ENCODE measurements at regions not wholly inside any gene's neighbourhood (a gene's known extent, or its start where the extent isn't known, plus 50 kb on each side); places are given as distances from the start of the nearest gene placed in this dataset.

GRCh38 chr2:2805263-2805662, 474.2 kb upstream of the MYT1L start:
- Histone ChIP-seq H3K4me3 (ENCODE audit: insufficient read depth in 1 of 2, low read depth in 1 of 2, low read length in 2 of 2) (no peak overlapping the region), H3K4ac (ENCODE audit: low read depth in 1 of 2, low read length in 2 of 2) (no peak overlapping the region), H2BK120ac (ENCODE audit: low read depth, low read length) (no peak overlapping the region), H3K4me2 (ENCODE audit: low read length, poor library complexity, severe bottlenecking) (no peak overlapping the region), H3K4me1 (ENCODE audit: control insufficient read depth, insufficient read depth, low read depth, low read length) (no peaks in the 10 kb centered on the region), H2BK12ac (ENCODE audit: low read length in 2 of 2) (no peak overlapping the region), H3K23ac (ENCODE audit: low read length in 2 of 2) (no peak overlapping the region), H4K91ac (ENCODE audit: low read length) (no peak overlapping the region), H3K27me3 (ENCODE audit: control insufficient read depth in 1 of 2, insufficient read depth in 1 of 2, low read length in 2 of 2) (no peaks in the 10 kb centered on the region), H4K8ac (ENCODE audit: low read length) (no peak overlapping the region), H2AK5ac (ENCODE audit: low read length, severe bottlenecking) (no peak overlapping the region), H2BK15ac (ENCODE audit: low read depth, poor library complexity, severe bottlenecking) (no peak overlapping the region), H3K14ac (ENCODE audit: low read length in 2 of 2) (no peak overlapping the region), H3K36me3 (ENCODE audit: control insufficient read depth in 1 of 2, insufficient read depth in 2 of 2, low read depth in 1 of 2, low read length in 2 of 2) (no peaks in the 10 kb centered on the region), H3K9me3 (ENCODE audit: control insufficient read depth, low read length) (peaks cover 4% of the 10 kb centered on the region), H3K27ac (ENCODE audit: low read length, poor library complexity, severe bottlenecking) (no peak overlapping the region), H3K9ac (ENCODE audit: low read length) (no peak overlapping the region), H2BK5ac (ENCODE audit: low read depth, low read length, poor library complexity, severe bottlenecking) (no peak overlapping the region), H3K79me1 (replicated peaks; ENCODE audit: low read length, poor library complexity, severe bottlenecking) (no peaks in the 10 kb centered on the region), H3K18ac (ENCODE audit: low read depth in 1 of 2, low read length in 2 of 2) (no peak overlapping the region), H2AFZ (ENCODE audit: low read depth, low read length) (no peak overlapping the region)
- DNase-seq = no peak
- 84% methylated on average over 5 of the region's 5 CpGs for WGBS

- 96% methylated on average over 9 of the region's 15 CpGs for WGBS
These were observed 473.5 kb upstream of the MYT1L start for GRCh38 chr2:2804528-2804927.

GRCh38 chr2:2801458-2801857, 470.4 kb upstream of the MYT1L start:
- no peak overlapping the region for H2BK12ac ChIP-seq (ENCODE audit: low read length in 2 of 2)
- no peaks in the 10 kb centered on the region for H3K79me1 ChIP-seq (replicated peaks; ENCODE audit: low read length, poor library complexity, severe bottlenecking)
- H3K23ac ChIP-seq (ENCODE audit: low read length in 2 of 2) = no peak overlapping the region
- H3K4me2 ChIP-seq (ENCODE audit: low read length, poor library complexity, severe bottlenecking) = no peak overlapping the region
- no peak overlapping the region for H4K91ac ChIP-seq (ENCODE audit: low read length)
- no peak for DNase-seq
- H3K27me3 ChIP-seq (ENCODE audit: control insufficient read depth in 1 of 2, insufficient read depth in 1 of 2, low read length in 2 of 2) = no peaks in the 10 kb centered on the region
- no peaks in the 10 kb centered on the region for H3K36me3 ChIP-seq (ENCODE audit: control insufficient read depth in 1 of 2, insufficient read depth in 2 of 2, low read depth in 1 of 2, low read length in 2 of 2)
- H2AK5ac ChIP-seq (ENCODE audit: low read length, severe bottlenecking) = no peak overlapping the region
- H2AFZ ChIP-seq (ENCODE audit: low read depth, low read length) = no peak overlapping the region
- 84% methylated on average over 2 of the region's 3 CpGs for WGBS
- H3K4me1 ChIP-seq (ENCODE audit: control insufficient read depth, insufficient read depth, low read depth, low read length) = no peaks in the 10 kb centered on the region
- H4K8ac ChIP-seq (ENCODE audit: low read length) = no peak overlapping the region
- H2BK15ac ChIP-seq (ENCODE audit: low read depth, poor library complexity, severe bottlenecking) = no peak overlapping the region
- peaks cover 4% of the 10 kb centered on the region for H3K9me3 ChIP-seq (ENCODE audit: control insufficient read depth, low read length)
- no peak overlapping the region for H3K27ac ChIP-seq (ENCODE audit: low read length, poor library complexity, severe bottlenecking)
- H3K14ac ChIP-seq (ENCODE audit: low read length in 2 of 2) = no peak overlapping the region
- H3K4me3 ChIP-seq (ENCODE audit: insufficient read depth in 1 of 2, low read depth in 1 of 2, low read length in 2 of 2) = no peak overlapping the region
- H3K4ac ChIP-seq (ENCODE audit: low read depth in 1 of 2, low read length in 2 of 2) = no peak overlapping the region
- no peak overlapping the region for H2BK5ac ChIP-seq (ENCODE audit: low read depth, low read length, poor library complexity, severe bottlenecking)
- no peak overlapping the region for H2BK120ac ChIP-seq (ENCODE audit: low read depth, low read length)
- no peak overlapping the region for H3K18ac ChIP-seq (ENCODE audit: low read depth in 1 of 2, low read length in 2 of 2)
- H3K9ac ChIP-seq (ENCODE audit: low read length) = no peak overlapping the region

More at GRCh38 chr2:2804528-2804927, 473.5 kb upstream of the MYT1L start:
- Histone ChIP-seq H4K8ac (ENCODE audit: low read length) (no peak overlapping the region), H3K18ac (ENCODE audit: low read depth in 1 of 2, low read length in 2 of 2) (no peak overlapping the region), H3K14ac (ENCODE audit: low read length in 2 of 2) (no peak overlapping the region), H3K27me3 (ENCODE audit: control insufficient read depth in 1 of 2, insufficient read depth in 1 of 2, low read length in 2 of 2) (no peaks in the 10 kb centered on the region), H2BK120ac (ENCODE audit: low read depth, low read length) (no peak overlapping the region), H3K4me2 (ENCODE audit: low read length, poor library complexity, severe bottlenecking) (no peak overlapping the region), H2AK5ac (ENCODE audit: low read length, severe bottlenecking) (no peak overlapping the region), H2AFZ (ENCODE audit: low read depth, low read length) (no peak overlapping the region), H2BK5ac (ENCODE audit: low read depth, low read length, poor library complexity, severe bottlenecking) (no peak overlapping the region), H2BK15ac (ENCODE audit: low read depth, poor library complexity, severe bottlenecking) (no peak overlapping the region), H4K91ac (ENCODE audit: low read length) (no peak overlapping the region), H3K9me3 (ENCODE audit: control insufficient read depth, low read length) (peaks cover 4% of the 10 kb centered on the region), H3K4me1 (ENCODE audit: control insufficient read depth, insufficient read depth, low read depth, low read length) (no peaks in the 10 kb centered on the region), H3K9ac (ENCODE audit: low read length) (no peak overlapping the region), H3K23ac (ENCODE audit: low read length in 2 of 2) (no peak overlapping the region), H3K79me1 (replicated peaks; ENCODE audit: low read length, poor library complexity, severe bottlenecking) (no peaks in the 10 kb centered on the region), H3K4me3 (ENCODE audit: insufficient read depth in 1 of 2, low read depth in 1 of 2, low read length in 2 of 2) (no peak overlapping the region), H3K27ac (ENCODE audit: low read length, poor library complexity, severe bottlenecking) (no peak overlapping the region), H2BK12ac (ENCODE audit: low read length in 2 of 2) (no peak overlapping the region), H3K4ac (ENCODE audit: low read depth in 1 of 2, low read length in 2 of 2) (no peak overlapping the region), H3K36me3 (ENCODE audit: control insufficient read depth in 1 of 2, insufficient read depth in 2 of 2, low read depth in 1 of 2, low read length in 2 of 2) (no peaks in the 10 kb centered on the region)
- no peak for DNase-seq

GRCh38 chr2:2800697-2801096, 469.6 kb upstream of the MYT1L start:
- Histone ChIP-seq H2BK15ac (ENCODE audit: low read depth, poor library complexity, severe bottlenecking) (no peak overlapping the region), H3K9me3 (ENCODE audit: control insufficient read depth, low read length) (peaks cover 4% of the 10 kb centered on the region), H3K9ac (ENCODE audit: low read length) (no peak overlapping the region), H3K27me3 (ENCODE audit: control insufficient read depth in 1 of 2, insufficient read depth in 1 of 2, low read length in 2 of 2) (no peaks in the 10 kb centered on the region), H4K91ac (ENCODE audit: low read length) (no peak overlapping the region), H4K8ac (ENCODE audit: low read length) (no peak overlapping the region), H3K4me2 (ENCODE audit: low read length, poor library complexity, severe bottlenecking) (no peak overlapping the region), H3K4me1 (ENCODE audit: control insufficient read depth, insufficient read depth, low read depth, low read length) (no peaks in the 10 kb centered on the region), H2BK5ac (ENCODE audit: low read depth, low read length, poor library complexity, severe bottlenecking) (no peak overlapping the region), H3K4ac (ENCODE audit: low read depth in 1 of 2, low read length in 2 of 2) (no peak overlapping the region), H2BK120ac (ENCODE audit: low read depth, low read length) (no peak overlapping the region), H3K27ac (ENCODE audit: low read length, poor library complexity, severe bottlenecking) (no peak overlapping the region), H3K23ac (ENCODE audit: low read length in 2 of 2) (no peak overlapping the region), H3K18ac (ENCODE audit: low read depth in 1 of 2, low read length in 2 of 2) (no peak overlapping the region), H3K36me3 (ENCODE audit: control insufficient read depth in 1 of 2, insufficient read depth in 2 of 2, low read depth in 1 of 2, low read length in 2 of 2) (no peaks in the 10 kb centered on the region), H3K79me1 (replicated peaks; ENCODE audit: low read length, poor library complexity, severe bottlenecking) (no peaks in the 10 kb centered on the region), H2AFZ (ENCODE audit: low read depth, low read length) (no peak overlapping the region), H3K14ac (ENCODE audit: low read length in 2 of 2) (no peak overlapping the region), H3K4me3 (ENCODE audit: insufficient read depth in 1 of 2, low read depth in 1 of 2, low read length in 2 of 2) (no peak overlapping the region), H2BK12ac (ENCODE audit: low read length in 2 of 2) (no peak overlapping the region), H2AK5ac (ENCODE audit: low read length, severe bottlenecking) (no peak overlapping the region)
- no peak for DNase-seq
- WGBS = 75% methylated on average over 2 of the region's 3 CpGs

Data from mesenchymal stem cell (in vitro differentiated cells and primary cell).